Astrocyte (in vitro differentiated cells and primary cell): ENCODE measurements at regions not wholly inside any gene's neighbourhood (a gene's known extent, or its start where the extent isn't known, plus 50 kb on each side); places are given as distances from the start of the nearest gene placed in this dataset.

Experiments used
- CTCF ChIP-seq: IDR thresholded peaks from 2 replicates; pipeline ENCODE4 v1.5.1; 2011; ENCODE audit warnings: low read depth, mild to moderate bottlenecking, inconsistent platforms, low read length, moderate library complexity; ENCODE audit not compliant: insufficient read depth
- EZH2 ChIP-seq: IDR thresholded peaks from 2 replicates; pipeline ENCODE4 v1.6.1; 2012; ENCODE audit warnings: mild to moderate bottlenecking, low read length, inconsistent platforms; ENCODE audit not compliant: insufficient read depth

GRCh38 chr6:747028-747427 is 54.1 kb upstream of the EXOC2 start:
- TF ChIP-seq EZH2, result no peak
- TF ChIP-seq CTCF, result no peak
